ENCODE measurements at regions not wholly inside any gene's neighbourhood (a gene's known extent, or its start where the extent isn't known, plus 50 kb on each side); places are given as distances from the start of the nearest gene placed in this dataset.
A peak's percentile ranks its signal among the peaks of the same experiment; 100 is the strongest.

DNA sequence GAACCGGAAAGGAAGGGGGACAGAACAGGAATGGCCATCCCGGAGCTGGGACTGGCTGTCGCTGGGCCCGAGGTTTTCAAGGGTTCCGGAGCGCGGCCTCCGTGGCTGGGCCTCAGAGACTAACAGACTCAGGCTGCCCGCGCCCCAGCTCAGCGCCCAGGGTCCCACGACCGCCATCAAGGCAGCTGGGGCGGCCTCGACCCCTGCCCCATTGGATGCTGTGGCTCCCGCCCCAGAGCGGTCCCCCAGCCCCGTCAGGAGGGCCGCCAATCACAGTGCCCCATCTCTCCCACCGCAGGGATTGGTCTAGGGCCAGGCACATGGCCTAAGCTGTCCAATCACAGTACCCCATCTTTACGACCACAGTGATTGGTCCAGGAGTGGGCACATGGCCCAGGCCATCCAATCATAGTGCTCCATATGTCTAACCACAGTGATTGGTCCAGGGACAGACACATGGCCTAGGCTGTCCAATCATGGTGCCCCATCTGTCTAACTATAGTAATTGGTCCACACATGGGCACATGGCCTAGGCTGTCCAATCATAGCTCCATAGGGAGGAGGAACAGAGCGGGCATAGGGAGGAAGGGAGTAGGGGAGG is 105.3 kb upstream of the NKX1-1 start:
- dilution Hi-C loops (cut with MboI; ENCODE audit: extremely low pct_ligation_motif_present, low sequenced_read_pairs) (no loop called here), intact Hi-C loops (cut with micrococcal nuclease) (no loop called here)
- no peaks in the 10 kb centered on the region for H3K9me1 ChIP-seq (replicated peaks; ENCODE audit: control insufficient read depth, extremely low read depth, insufficient read depth, low read length)
- no peaks in the 10 kb centered on the region for H4K20me1 ChIP-seq (replicated peaks; ENCODE audit: control insufficient read depth, extremely low read depth, insufficient read depth, low read length)
- no peak overlapping the region for H3K4me3 ChIP-seq (replicated peaks in 1 of 3; ENCODE audit: insufficient read depth in 1 of 3, low read depth in 1 of 3, low read length in 3 of 3)
- no peak overlapping the region for H3K9ac ChIP-seq (replicated peaks; ENCODE audit: extremely low read depth, insufficient read depth, low read length)
- no peak overlapping the region for H3K4me2 ChIP-seq (ENCODE audit: insufficient read depth, low read length)
- no peaks in the 10 kb centered on the region for H3K27me3 ChIP-seq (ENCODE audit: control insufficient read depth in 2 of 2, insufficient read depth in 2 of 2, low read length in 2 of 2)
- TF ChIP-seq EZH2 (IDR thresholded peaks at IDR 0.05; ENCODE audit: borderline replicate concordance, low read depth, low read length, severe bottlenecking) (no peak), MYC (IDR thresholded peaks at IDR 0.05; ENCODE audit: low read depth, low read length) (no peak)
- TF ChIP-seq, protein P1, sequence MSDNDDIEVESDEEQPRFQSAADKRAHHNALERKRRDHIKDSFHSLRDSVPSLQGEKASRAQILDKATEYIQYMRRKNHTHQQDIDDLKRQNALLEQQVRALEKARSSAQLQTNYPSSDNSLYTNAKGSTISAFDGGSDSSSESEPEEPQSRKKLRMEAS (IDR thresholded peaks at IDR 0.05; ENCODE audit: insufficient read depth, insufficient read length): peak; percentile 13
- no peaks in the 10 kb centered on the region for H3K9me3 ChIP-seq (replicated peaks; ENCODE audit: control insufficient read depth, insufficient read depth, low read length)
- H3K79me2 ChIP-seq (ENCODE audit: control insufficient read depth, insufficient read depth, low read length): no peaks in the 10 kb centered on the region
- no peak for FAIRE-seq
- POLR2A ChIA-PET: no interaction called here
- DNase-seq (ENCODE audit: low read depth, low spot score): peak; percentile 7
- H3K36me3 ChIP-seq (ENCODE audit: control insufficient read depth in 2 of 2, extremely low read depth in 1 of 2, insufficient read depth in 2 of 2, low read length in 2 of 2): no peaks in the 10 kb centered on the region
- no TSS peak for BruUV-seq (replicated peaks)
- CTCF ChIA-PET: interaction anchor here (0.7 to 1.9 kb wide), 3 partner anchors 9 to 156 kb away, joined by 3 to 5 read pairs (median 3); no protein-coding TSS in a partner anchor
- H2AFZ ChIP-seq (ENCODE audit: low read depth, low read length): no peak overlapping the region
- H3K27ac ChIP-seq (ENCODE audit: insufficient read depth, low read depth, low read length): no peak overlapping the region
- no peaks in the 10 kb centered on the region for H3K4me1 ChIP-seq (ENCODE audit: control insufficient read depth, extremely low read depth, insufficient read depth, low read length)

DNA sequence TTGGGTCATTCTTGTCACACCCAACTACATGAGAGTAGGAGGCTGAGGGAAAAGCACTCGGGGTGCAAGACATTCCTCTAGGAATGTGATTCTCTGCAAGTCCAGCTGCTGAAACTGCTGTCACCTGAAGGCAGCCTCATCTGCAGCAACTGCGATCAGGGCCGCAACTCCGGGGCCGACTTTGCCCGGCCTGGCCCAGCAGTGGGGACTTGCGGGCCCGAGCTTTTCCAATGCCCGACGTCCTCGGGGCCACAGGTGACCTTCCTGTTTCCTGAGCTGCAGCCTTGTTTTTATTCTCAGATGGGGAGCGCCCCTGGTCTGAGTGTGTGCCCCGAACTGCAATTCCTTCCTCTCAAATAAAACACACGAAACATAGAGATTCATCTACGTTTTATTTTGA is 104.7 kb upstream of the NKX1-1 start:
- H3K9me3 ChIP-seq (replicated peaks; ENCODE audit: control insufficient read depth, insufficient read depth, low read length): no peaks in the 10 kb centered on the region
- H2AFZ ChIP-seq (ENCODE audit: low read depth, low read length): no peak overlapping the region
- TF ChIP-seq, protein P1 (IDR thresholded peaks at IDR 0.05; ENCODE audit: insufficient read depth, insufficient read length): no peak
- TF ChIP-seq POLR2AphosphoS5 (IDR thresholded peaks at IDR 0.05; ENCODE audit: insufficient read depth, low read depth, low read length): no peak
- TF ChIP-seq POLR2A (IDR thresholded peaks at IDR 0.05; ENCODE audit: low read depth, low read length): no peak
- TF ChIP-seq JUN (IDR thresholded peaks at IDR 0.05; ENCODE audit: borderline replicate concordance, insufficient read depth, insufficient read length, low read depth): no peak
- TF ChIP-seq GATA2 (IDR thresholded peaks at IDR 0.05; ENCODE audit: insufficient read depth, insufficient read length, low read depth, low read length): no peak
- no peak for TF ChIP-seq CTCF (IDR thresholded peaks at IDR 0.05; ENCODE audit: extremely low read depth in 1 of 2, insufficient read depth in 1 of 2, low read depth in 1 of 2, low read length in 2 of 2)
- no peak for TF ChIP-seq EZH2 (IDR thresholded peaks at IDR 0.05; ENCODE audit: borderline replicate concordance, low read depth, low read length, severe bottlenecking)
- no peak for TF ChIP-seq FOS (IDR thresholded peaks at IDR 0.05; ENCODE audit: borderline replicate concordance, insufficient read depth, low read length)
- no peak for TF ChIP-seq MYC (IDR thresholded peaks at IDR 0.05; ENCODE audit: low read depth, low read length)
- H3K27me3 ChIP-seq (ENCODE audit: control insufficient read depth in 2 of 2, insufficient read depth in 2 of 2, low read length in 2 of 2): no peaks in the 10 kb centered on the region
- no peaks in the 10 kb centered on the region for H4K20me1 ChIP-seq (replicated peaks; ENCODE audit: control insufficient read depth, extremely low read depth, insufficient read depth, low read length)
- intact Hi-C loops (cut with micrococcal nuclease): no loop called here
- no peaks in the 10 kb centered on the region for H3K79me2 ChIP-seq (ENCODE audit: control insufficient read depth, insufficient read depth, low read length)
- ChIA-PET POLR2A (no interaction called here), CTCF (interaction anchor here (1.0 kb wide), 1 partner anchor 155 kb away, joined by 3 read pairs; no protein-coding TSS in a partner anchor)
- dilution Hi-C loops (cut with MboI; ENCODE audit: extremely low pct_ligation_motif_present, low sequenced_read_pairs): no loop called here
- no peak for FAIRE-seq
- no peaks in the 10 kb centered on the region for H3K4me1 ChIP-seq (ENCODE audit: control insufficient read depth, extremely low read depth, insufficient read depth, low read length)
- no peaks in the 10 kb centered on the region for H3K36me3 ChIP-seq (ENCODE audit: control insufficient read depth in 2 of 2, extremely low read depth in 1 of 2, insufficient read depth in 2 of 2, low read length in 2 of 2)
- no peak overlapping the region for H3K4me2 ChIP-seq (ENCODE audit: insufficient read depth, low read length)
- no peak overlapping the region for H3K27ac ChIP-seq (ENCODE audit: insufficient read depth, low read depth, low read length)
- H3K9ac ChIP-seq (replicated peaks; ENCODE audit: extremely low read depth, insufficient read depth, low read length): no peak overlapping the region
- no TSS peak for BruUV-seq (replicated peaks)
- H3K9me1 ChIP-seq (replicated peaks; ENCODE audit: control insufficient read depth, extremely low read depth, insufficient read depth, low read length): no peaks in the 10 kb centered on the region
- no peak for DNase-seq (ENCODE audit: low read depth, low spot score)
- H3K4me3 ChIP-seq (replicated peaks in 1 of 3; ENCODE audit: insufficient read depth in 1 of 3, low read depth in 1 of 3, low read length in 3 of 3): no peak overlapping the region

Measured in endothelial cell of umbilical vein (primary cell).